Karpas-422 (cell line): ENCODE measurements at regions not wholly inside any gene's neighbourhood (a gene's known extent, or its start where the extent isn't known, plus 50 kb on each side); places are given as distances from the start of the nearest gene placed in this dataset.
A peak's percentile ranks its signal among the peaks of the same experiment; 100 is the strongest.

Source experiments
- DNase-seq: peaks from one replicate; pipeline ENCODE4 v3.0.0-alpha.2; 2015
- H2AFZ ChIP-seq: fragments of 200-600 bp; sonication (generic); 2 replicates; pipeline ENCODE4 v1.6.1; 2014; ENCODE audit warnings: antibody characterized with exemption, low read length, mixed read lengths
- H3K27ac ChIP-seq: fragments of 200-600 bp; sonication (generic); 2 replicates; pipeline ENCODE4 v1.5.1; 2014; ENCODE audit warnings: mild to moderate bottlenecking, low read length, moderate library complexity
- H3K27me3 ChIP-seq: fragments of 200-600 bp; sonication (generic); 2 replicates; pipeline ENCODE4 v1.6.1; 2014; ENCODE audit warnings: low read length, mixed read lengths
- H3K36me3 ChIP-seq: fragments of 200-600 bp; sonication (generic); 2 replicates; pipeline ENCODE4 v1.6.1; 2014; ENCODE audit warnings: low read length, mixed read lengths; ENCODE audit not compliant: insufficient read depth
- H3K4me1 ChIP-seq: fragments of 200-600 bp; sonication (generic); 2 replicates; pipeline ENCODE4 v1.6.1; 2014; ENCODE audit warnings: mild to moderate bottlenecking, low read length, mixed read lengths
- H3K4me2 ChIP-seq: fragments of 200-600 bp; sonication (generic); 2 replicates; pipeline ENCODE4 v1.6.1; 2014; ENCODE audit warnings: low read length, low read depth, mild to moderate bottlenecking; ENCODE audit not compliant: poor library complexity, severe bottlenecking
- H3K4me3 ChIP-seq: fragments of 200-600 bp; sonication (generic); 2 replicates; pipeline ENCODE4 v1.5.1; 2014; ENCODE audit warnings: mild to moderate bottlenecking, antibody characterized with exemption, low read length, mixed read lengths
- H3K79me2 ChIP-seq: fragments of 200-600 bp; sonication (generic); 2 replicates; pipeline ENCODE4 v1.6.1; 2014; ENCODE audit warnings: mild to moderate bottlenecking, low read length, mixed read lengths
- H3K9ac ChIP-seq: fragments of 200-600 bp; sonication (generic); 2 replicates; pipeline ENCODE4 v1.6.0; 2014; ENCODE audit warnings: low read length
- H3K9me2 ChIP-seq: fragments of 200-600 bp; sonication (generic), shearing (Covaris generic); replicated peaks from 2 replicates; pipeline ENCODE4 v1.6.0; 2014; ENCODE audit warnings: mild to moderate bottlenecking, low read length, moderate library complexity; ENCODE audit not compliant: insufficient read depth
- H3K9me3 ChIP-seq: fragments of 300-700, 200-600 bp; sonication (generic); 2 replicates; pipeline ENCODE4 v1.6.1; 2014; ENCODE audit warnings: low read length, mixed read lengths
- H4K20me1 ChIP-seq: fragments of 200-600 bp; sonication (generic); 2 replicates; pipeline ENCODE4 v1.6.1; 2014; ENCODE audit warnings: mild to moderate bottlenecking, antibody characterized with exemption, low read length, low read depth; ENCODE audit not compliant: insufficient read depth

DNA sequence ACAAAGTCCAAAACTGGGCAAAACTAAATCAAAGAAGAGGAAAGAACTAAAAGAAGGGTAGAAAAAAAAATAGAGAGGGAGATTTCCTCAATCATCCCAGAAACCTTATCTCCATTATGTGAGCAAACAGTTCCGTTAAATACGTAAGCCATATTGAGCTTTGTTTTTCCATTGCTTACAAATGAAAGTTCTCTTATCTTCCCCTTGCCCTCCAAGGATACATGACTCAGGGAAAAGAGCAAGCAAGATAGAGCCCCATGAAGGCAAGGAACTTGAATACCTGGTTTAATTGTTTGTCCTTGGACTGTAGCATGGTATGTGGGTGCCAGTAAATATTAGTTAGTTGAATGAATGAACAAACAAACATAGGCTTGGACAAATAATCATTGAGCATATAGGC is 126.8 kb upstream of the USP15 start:
- H3K4me1 ChIP-seq: peaks cover 21% of the 10 kb centered on the region
- no peaks in the 10 kb centered on the region for H3K36me3 ChIP-seq
- H3K27me3 ChIP-seq: no peaks in the 10 kb centered on the region
- H3K27ac ChIP-seq: no peak overlapping the region
- H2AFZ ChIP-seq: no peak overlapping the region
- no peak overlapping the region for H3K4me2 ChIP-seq
- H3K9me3 ChIP-seq: no peaks in the 10 kb centered on the region
- H4K20me1 ChIP-seq: no peaks in the 10 kb centered on the region
- H3K9ac ChIP-seq: no peak overlapping the region
- no peak for DNase-seq
- H3K79me2 ChIP-seq: no peaks in the 10 kb centered on the region
- H3K4me3 ChIP-seq: no peak overlapping the region
- H3K9me2 ChIP-seq: no peaks in the 10 kb centered on the region

DNA sequence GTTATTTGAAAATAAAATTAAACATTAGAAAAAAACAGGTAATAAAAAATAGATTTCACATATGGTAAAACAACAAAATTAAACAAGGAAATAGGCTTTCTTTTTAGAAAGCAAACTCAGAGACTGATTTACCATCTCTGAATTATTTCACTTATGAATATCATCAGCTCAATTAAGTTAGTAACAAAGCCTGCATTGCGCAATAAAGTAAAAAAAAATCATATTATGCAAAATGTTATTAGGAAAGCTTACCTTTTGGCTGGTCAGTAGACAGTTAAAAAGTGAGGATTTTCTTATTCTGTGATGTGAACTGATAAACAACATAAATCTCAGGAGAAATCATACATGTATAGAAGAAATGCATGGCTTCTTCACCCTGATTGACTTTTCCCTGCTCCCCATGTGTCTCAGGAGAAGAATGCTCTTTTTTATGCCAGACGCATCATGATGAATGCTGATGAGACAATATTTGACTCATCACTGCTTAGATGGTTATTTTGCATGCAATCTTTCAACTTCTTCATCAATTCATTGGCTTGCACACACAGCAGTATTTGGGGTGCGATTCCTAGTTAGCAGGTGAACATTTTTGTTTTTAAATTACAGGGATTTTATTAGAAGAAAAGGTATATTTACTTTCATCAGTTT is 124.5 kb upstream of the USP15 start:
- Histone ChIP-seq H3K4me1 (peaks cover 36% of the 10 kb centered on the region), H3K9me2 (no peaks in the 10 kb centered on the region), H3K27me3 (no peaks in the 10 kb centered on the region), H3K27ac (no peak overlapping the region), H3K4me2 (no peak overlapping the region), H3K79me2 (no peaks in the 10 kb centered on the region), H2AFZ (no peak overlapping the region), H4K20me1 (no peaks in the 10 kb centered on the region), H3K9me3 (no peaks in the 10 kb centered on the region), H3K9ac (no peak overlapping the region), H3K36me3 (no peaks in the 10 kb centered on the region), H3K4me3 (no peak overlapping the region)
- no peak for DNase-seq

DNA sequence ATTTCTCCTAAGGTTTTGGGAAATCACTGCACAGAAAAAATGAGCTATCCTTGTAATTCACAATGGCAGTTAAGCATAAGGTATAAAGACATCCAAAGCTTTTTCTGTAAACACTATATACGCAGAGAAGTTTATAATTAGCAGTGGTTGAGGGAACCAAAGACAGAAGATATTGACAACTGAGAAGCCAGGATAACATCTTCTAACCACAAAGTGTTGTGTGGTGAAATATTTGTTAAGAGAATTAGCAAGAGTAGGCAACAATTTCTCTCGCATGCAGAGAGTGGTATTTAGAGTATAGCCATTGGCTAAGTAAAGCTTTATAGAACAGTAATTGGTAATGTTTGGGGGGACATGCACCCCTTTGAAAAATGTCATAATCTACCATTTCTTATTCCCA is 123.7 kb upstream of the USP15 start:
- DNase-seq: no peak
- Histone ChIP-seq H3K27ac (no peak overlapping the region), H3K9me3 (no peaks in the 10 kb centered on the region), H3K4me1 (peaks cover 42% of the 10 kb centered on the region), H3K4me3 (no peak overlapping the region), H2AFZ (no peak overlapping the region), H3K27me3 (no peaks in the 10 kb centered on the region), H4K20me1 (no peaks in the 10 kb centered on the region), H3K79me2 (no peaks in the 10 kb centered on the region), H3K36me3 (no peaks in the 10 kb centered on the region), H3K4me2 (no peak overlapping the region), H3K9me2 (no peaks in the 10 kb centered on the region), H3K9ac (no peak overlapping the region)

DNA sequence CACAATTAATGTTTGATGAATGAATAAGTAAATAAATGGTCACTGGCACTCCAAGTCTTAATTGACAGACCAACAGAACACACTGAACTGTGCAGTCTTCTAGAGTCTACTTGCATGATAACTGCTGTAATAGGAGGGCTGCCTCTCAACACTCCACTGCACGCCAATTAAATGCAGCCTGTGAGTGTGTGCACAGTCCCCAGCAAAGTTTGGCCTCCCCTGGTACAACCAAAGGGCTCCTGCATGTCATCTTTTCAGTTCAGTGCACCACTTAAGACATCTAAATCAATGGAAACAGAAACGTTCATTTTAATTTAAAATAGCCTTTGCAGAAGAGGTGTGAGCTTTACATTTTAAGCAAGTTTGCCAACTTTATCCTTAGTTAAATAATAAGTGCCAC is 121.7 kb upstream of the USP15 start:
- H3K4me1 ChIP-seq: peaks cover 44% of the 10 kb centered on the region
- H3K79me2 ChIP-seq: no peaks in the 10 kb centered on the region
- H4K20me1 ChIP-seq: no peaks in the 10 kb centered on the region
- H3K4me3 ChIP-seq: no peak overlapping the region
- H3K9me3 ChIP-seq: no peaks in the 10 kb centered on the region
- H3K9me2 ChIP-seq: no peaks in the 10 kb centered on the region
- H2AFZ ChIP-seq: no peak overlapping the region
- H3K36me3 ChIP-seq: no peaks in the 10 kb centered on the region
- peak overlapping the region; percentile 60; the same call in 1 of the 2 replicates for H3K27ac ChIP-seq
- peak; percentile 87 for DNase-seq
- no peaks in the 10 kb centered on the region for H3K27me3 ChIP-seq
- no peak overlapping the region for H3K9ac ChIP-seq
- peak overlapping the region; percentile 30 for H3K4me2 ChIP-seq

DNA sequence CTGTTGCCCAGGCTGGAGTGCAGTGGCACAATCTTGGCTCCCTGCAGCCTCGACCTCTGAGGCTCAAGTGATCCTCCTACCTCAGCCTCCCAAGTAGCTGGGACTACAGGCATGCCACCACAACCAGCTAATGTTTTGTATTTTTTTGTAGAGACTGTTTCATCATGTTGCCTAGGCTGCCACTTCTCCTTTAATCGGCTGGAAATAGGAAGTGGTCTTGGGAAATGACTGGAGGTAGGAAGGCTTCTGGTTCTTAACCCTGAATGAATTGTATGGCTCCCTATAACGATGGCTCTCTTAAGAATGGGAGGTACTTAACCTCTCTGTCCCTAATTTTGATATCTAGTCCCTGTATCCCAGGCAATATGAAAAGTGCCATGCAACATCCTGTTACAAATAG is 113.9 kb upstream of the USP15 start:
- H3K9me3 ChIP-seq: no peaks in the 10 kb centered on the region
- H3K4me2 ChIP-seq: no peak overlapping the region
- H3K79me2 ChIP-seq: no peaks in the 10 kb centered on the region
- H3K9ac ChIP-seq: no peak overlapping the region
- no peaks in the 10 kb centered on the region for H3K9me2 ChIP-seq
- no peak overlapping the region for H3K27ac ChIP-seq
- no peak overlapping the region for H2AFZ ChIP-seq
- no peak for DNase-seq
- H3K27me3 ChIP-seq: no peaks in the 10 kb centered on the region
- peaks cover 4% of the 10 kb centered on the region for H3K4me1 ChIP-seq
- no peaks in the 10 kb centered on the region for H4K20me1 ChIP-seq
- H3K36me3 ChIP-seq: no peaks in the 10 kb centered on the region
- no peak overlapping the region for H3K4me3 ChIP-seq

DNA sequence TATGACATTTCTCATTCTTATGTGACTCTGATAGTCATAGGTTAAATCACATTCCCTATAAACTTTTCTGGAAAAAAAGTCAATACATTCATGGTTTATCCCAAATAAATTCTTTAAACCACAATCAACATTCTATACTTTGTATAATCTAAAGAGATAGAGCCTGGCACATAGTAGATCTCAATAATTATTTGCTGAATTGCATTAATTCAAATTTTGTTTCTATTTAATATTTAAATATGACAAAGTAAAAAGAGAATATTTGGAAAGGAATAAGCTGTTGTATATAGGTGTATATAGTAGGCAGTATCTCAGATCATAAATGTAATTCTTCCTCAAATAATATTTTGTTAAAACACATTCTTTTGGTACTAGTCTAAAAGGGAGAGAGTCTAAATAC is 102.2 kb upstream of the USP15 start:
- Histone ChIP-seq H3K36me3 (no peaks in the 10 kb centered on the region), H3K27me3 (no peaks in the 10 kb centered on the region), H3K4me2 (no peak overlapping the region), H3K27ac (no peak overlapping the region), H3K4me1 (no peaks in the 10 kb centered on the region), H3K4me3 (no peak overlapping the region), H3K9ac (no peak overlapping the region), H3K9me3 (no peaks in the 10 kb centered on the region), H3K79me2 (no peaks in the 10 kb centered on the region), H3K9me2 (no peaks in the 10 kb centered on the region), H4K20me1 (no peaks in the 10 kb centered on the region), H2AFZ (no peak overlapping the region)
- no peak for DNase-seq

- Histone ChIP-seq H2AFZ (no peak overlapping the region), H3K4me1 (no peaks in the 10 kb centered on the region), H3K79me2 (no peaks in the 10 kb centered on the region), H3K4me2 (no peak overlapping the region), H3K9me3 (no peaks in the 10 kb centered on the region), H3K27me3 (no peaks in the 10 kb centered on the region), H3K36me3 (no peaks in the 10 kb centered on the region), H3K9ac (no peak overlapping the region), H3K27ac (no peak overlapping the region), H3K9me2 (no peaks in the 10 kb centered on the region), H3K4me3 (no peak overlapping the region), H4K20me1 (no peaks in the 10 kb centered on the region)
- no peak for DNase-seq
Measured at GRCh38 chr12:62158461-62159360, 101.5 kb upstream of the USP15 start.

DNA sequence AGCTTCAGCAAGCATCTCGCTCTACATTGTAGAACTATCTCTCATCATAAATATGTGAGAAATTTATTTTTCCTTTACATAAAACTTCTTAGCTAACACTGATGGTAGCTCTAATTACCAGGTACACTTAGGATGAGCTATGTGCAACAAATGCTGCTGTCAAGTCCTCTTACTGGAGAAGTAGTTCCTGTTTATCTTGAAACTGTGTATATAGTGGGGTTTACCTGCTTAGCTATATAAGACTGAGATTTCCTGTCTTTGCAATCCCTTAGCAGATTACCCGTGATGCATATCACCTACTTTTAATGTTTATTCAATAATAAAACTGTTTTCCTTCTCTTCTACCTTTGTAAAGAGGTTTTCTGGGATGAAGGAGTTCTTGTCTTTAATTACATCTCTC is 98.0 kb upstream of the USP15 start:
- DNase-seq: no peak
- no peaks in the 10 kb centered on the region for H3K9me3 ChIP-seq
- no peak overlapping the region for H2AFZ ChIP-seq

More for the DNA sequence above, 98.0 kb upstream of the USP15 start:
- Histone ChIP-seq H3K9ac (no peak overlapping the region), H3K4me2 (no peak overlapping the region), H3K9me2 (no peaks in the 10 kb centered on the region), H3K4me3 (no peak overlapping the region), H3K36me3 (no peaks in the 10 kb centered on the region), H3K4me1 (no peaks in the 10 kb centered on the region), H3K27me3 (no peaks in the 10 kb centered on the region), H4K20me1 (no peaks in the 10 kb centered on the region), H3K79me2 (no peaks in the 10 kb centered on the region), H3K27ac (no peak overlapping the region)
